Calu3 (cell line): ENCODE measurements at regions not wholly inside any gene's neighbourhood (a gene's known extent, or its start where the extent isn't known, plus 50 kb on each side); places are given as distances from the start of the nearest gene placed in this dataset.

ENCODE experiments used
- BruUV-seq: library from RNA; stranded (reverse); fragments of 400-500 nt; replicated peaks from 2 replicates; lab custom pipeline; 2021; lab: Mats Ljungman, UMichigan
- CTCF ChIA-PET: fragments of 300-600 bp; sonication (Branson Sonifier 250); formaldehyde crosslinking; loops from one replicate; lab custom pipeline; 2022; ENCODE audit warnings: antibody characterized with exemption; lab: Charles Lee
- DNase-seq: peaks from one replicate; pipeline ENCODE4 v3.0.0; 2022
- H3K27ac Mint-ChIP-seq: one replicate; pipeline ENCODE4 v1.8.0; 2022; ENCODE audit warnings: mixed read lengths; ENCODE audit not compliant: unreplicated experiment
- H3K27me3 Mint-ChIP-seq: one replicate; pipeline ENCODE4 v1.8.0; 2022; ENCODE audit warnings: mixed read lengths; ENCODE audit not compliant: unreplicated experiment
- H3K36me3 Mint-ChIP-seq: one replicate; pipeline ENCODE4 v1.8.0; 2022; ENCODE audit warnings: mild to moderate bottlenecking, moderate library complexity, mixed read lengths; ENCODE audit not compliant: insufficient read depth, unreplicated experiment
- H3K4me1 Mint-ChIP-seq: one replicate; pipeline ENCODE4 v1.8.0; 2022; ENCODE audit warnings: mild to moderate bottlenecking, low read depth, mixed read lengths; ENCODE audit not compliant: unreplicated experiment
- H3K4me3 Mint-ChIP-seq: one replicate; pipeline ENCODE4 v1.8.0; 2022; ENCODE audit warnings: mild to moderate bottlenecking, low read depth, moderate library complexity, mixed read lengths; ENCODE audit not compliant: unreplicated experiment
- H3K9me3 Mint-ChIP-seq: one replicate; pipeline ENCODE4 v1.8.0; 2022; ENCODE audit warnings: low read depth, mixed read lengths; ENCODE audit not compliant: unreplicated experiment
- intact Hi-C: fragments of 100-400 bp; cut with micrococcal nuclease; formaldehyde crosslinking; loops from one replicate; pipeline ENCODE4 v1.10.0; 2022; ENCODE audit not compliant: unreplicated experiment
- TF ChIP-seq, protein P1 (sequence below): fragments of 200-600 bp; IDR thresholded peaks from one replicate; pipeline ENCODE4 v1.8.0; 2022; ENCODE audit warnings: antibody characterized with exemption; ENCODE audit not compliant: unreplicated experiment

GRCh38 chr13:47000165-47000564, 103.3 kb upstream of the HTR2A start:
- CTCF ChIA-PET: no interaction called here
- DNase-seq: no peak
- intact Hi-C loops: no loop called here
- H3K4me3 Mint-ChIP-seq: no peak overlapping the region
- H3K9me3 Mint-ChIP-seq: no peaks in the 10 kb centered on the region
- no peaks in the 10 kb centered on the region for H3K4me1 Mint-ChIP-seq
- no TSS peak for BruUV-seq
- H3K36me3 Mint-ChIP-seq: no peaks in the 10 kb centered on the region
- H3K27me3 Mint-ChIP-seq: no peaks in the 10 kb centered on the region
- no peak overlapping the region for H3K27ac Mint-ChIP-seq
- TF ChIP-seq, protein P1, sequence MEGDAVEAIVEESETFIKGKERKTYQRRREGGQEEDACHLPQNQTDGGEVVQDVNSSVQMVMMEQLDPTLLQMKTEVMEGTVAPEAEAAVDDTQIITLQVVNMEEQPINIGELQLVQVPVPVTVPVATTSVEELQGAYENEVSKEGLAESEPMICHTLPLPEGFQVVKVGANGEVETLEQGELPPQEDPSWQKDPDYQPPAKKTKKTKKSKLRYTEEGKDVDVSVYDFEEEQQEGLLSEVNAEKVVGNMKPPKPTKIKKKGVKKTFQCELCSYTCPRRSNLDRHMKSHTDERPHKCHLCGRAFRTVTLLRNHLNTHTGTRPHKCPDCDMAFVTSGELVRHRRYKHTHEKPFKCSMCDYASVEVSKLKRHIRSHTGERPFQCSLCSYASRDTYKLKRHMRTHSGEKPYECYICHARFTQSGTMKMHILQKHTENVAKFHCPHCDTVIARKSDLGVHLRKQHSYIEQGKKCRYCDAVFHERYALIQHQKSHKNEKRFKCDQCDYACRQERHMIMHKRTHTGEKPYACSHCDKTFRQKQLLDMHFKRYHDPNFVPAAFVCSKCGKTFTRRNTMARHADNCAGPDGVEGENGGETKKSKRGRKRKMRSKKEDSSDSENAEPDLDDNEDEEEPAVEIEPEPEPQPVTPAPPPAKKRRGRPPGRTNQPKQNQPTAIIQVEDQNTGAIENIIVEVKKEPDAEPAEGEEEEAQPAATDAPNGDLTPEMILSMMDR: no peak

DNA sequence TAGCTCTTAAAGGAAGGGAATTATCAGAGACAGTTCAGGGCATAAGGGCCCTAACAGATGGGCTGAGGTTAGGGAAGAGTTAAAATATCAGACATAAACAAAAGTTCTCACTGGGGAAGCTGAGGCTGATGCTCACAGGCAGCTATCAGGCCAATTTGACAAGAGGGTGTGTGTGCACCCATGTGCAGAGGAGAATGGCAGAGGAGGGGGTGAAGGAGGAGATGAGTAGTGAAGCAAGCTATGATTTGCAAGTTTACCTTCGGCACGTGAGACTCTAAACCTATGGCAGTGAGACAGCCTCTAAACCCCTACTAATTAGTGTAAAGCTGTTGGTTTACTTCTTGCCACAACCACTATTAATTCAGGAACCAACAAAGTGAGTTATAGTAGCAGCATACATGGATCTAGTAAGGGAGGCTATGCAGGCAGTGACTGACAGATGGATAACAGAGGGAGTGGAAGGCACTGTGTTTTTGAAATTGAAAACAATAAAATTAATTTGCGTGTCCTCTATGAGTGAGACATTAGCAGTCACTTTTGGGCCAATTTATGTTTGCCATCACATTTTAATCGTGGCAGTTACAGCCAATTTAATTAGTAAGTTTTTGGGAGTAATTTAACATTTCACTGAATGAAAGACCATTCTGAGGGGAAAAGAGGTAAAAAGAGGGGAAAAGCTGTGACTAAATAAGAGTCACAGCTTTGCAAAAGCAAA, 99.6 kb upstream of the HTR2A start:
- no TSS peak for BruUV-seq
- intact Hi-C loops: no loop called here
- no peak for DNase-seq
- TF ChIP-seq, protein P1: no peak
- H3K36me3 Mint-ChIP-seq: no peaks in the 10 kb centered on the region
- H3K4me3 Mint-ChIP-seq: no peak overlapping the region
- CTCF ChIA-PET: no interaction called here
- no peak overlapping the region for H3K27ac Mint-ChIP-seq
- no peaks in the 10 kb centered on the region for H3K9me3 Mint-ChIP-seq
- no peaks in the 10 kb centered on the region for H3K27me3 Mint-ChIP-seq
- H3K4me1 Mint-ChIP-seq: no peaks in the 10 kb centered on the region

DNA sequence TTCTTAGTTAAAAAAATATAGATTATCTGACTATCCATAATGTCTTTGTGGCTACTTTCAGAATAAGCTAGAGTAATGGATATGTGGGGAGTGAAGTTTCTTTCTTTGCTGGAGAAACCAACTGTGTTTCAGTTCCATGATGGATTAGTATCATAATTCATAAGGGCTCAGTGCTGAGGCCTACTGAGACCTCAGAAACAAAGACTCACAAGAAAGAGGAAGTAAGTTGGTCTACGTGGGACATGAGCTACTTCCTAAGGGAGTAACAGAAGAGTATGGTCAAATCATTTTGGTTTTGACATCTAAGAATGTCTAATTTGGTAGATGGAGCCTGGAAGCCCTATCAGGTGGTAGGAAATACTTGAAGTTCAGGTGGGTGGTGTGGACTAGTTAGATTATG, 99.0 kb upstream of the HTR2A start:
- Mint-ChIP-seq H3K27ac (no peak overlapping the region), H3K9me3 (no peaks in the 10 kb centered on the region), H3K4me1 (no peaks in the 10 kb centered on the region), H3K36me3 (no peaks in the 10 kb centered on the region), H3K4me3 (no peak overlapping the region), H3K27me3 (no peaks in the 10 kb centered on the region)
- no peak for DNase-seq
- CTCF ChIA-PET: no interaction called here
- no TSS peak for BruUV-seq
- TF ChIP-seq, protein P1: no peak
- intact Hi-C loops: no loop called here

DNA sequence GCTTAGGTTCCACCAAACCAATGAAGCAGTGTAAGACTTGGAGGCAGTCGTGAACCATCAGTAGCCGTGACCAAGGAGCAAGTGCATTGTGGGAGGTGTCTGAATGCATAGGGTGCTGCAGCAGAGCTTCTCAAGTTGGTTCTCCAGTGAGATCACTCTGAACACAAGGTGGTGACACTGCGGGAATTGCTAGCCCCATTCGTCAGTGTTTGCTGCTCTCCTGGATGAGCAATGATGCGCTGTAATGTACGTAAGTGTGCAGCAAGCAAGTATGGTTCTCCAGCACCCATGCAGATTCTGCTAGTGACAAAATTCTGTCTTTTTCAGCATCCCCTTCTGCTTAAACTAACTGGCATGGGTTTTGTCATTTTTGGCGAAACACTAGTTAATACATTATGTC, 97.6 kb upstream of the HTR2A start:
- no peak for DNase-seq
- Mint-ChIP-seq H3K9me3 (no peaks in the 10 kb centered on the region), H3K4me1 (no peaks in the 10 kb centered on the region), H3K27me3 (no peaks in the 10 kb centered on the region), H3K4me3 (no peak overlapping the region), H3K27ac (no peak overlapping the region), H3K36me3 (no peaks in the 10 kb centered on the region)
- no TSS peak for BruUV-seq
- TF ChIP-seq, protein P1: no peak
- CTCF ChIA-PET: no interaction called here
- intact Hi-C loops: no loop called here
